ENCODE measurements at regions not wholly inside any gene's neighbourhood (a gene's known extent, or its start where the extent isn't known, plus 50 kb on each side); places are given as distances from the start of the nearest gene placed in this dataset.

DNA sequence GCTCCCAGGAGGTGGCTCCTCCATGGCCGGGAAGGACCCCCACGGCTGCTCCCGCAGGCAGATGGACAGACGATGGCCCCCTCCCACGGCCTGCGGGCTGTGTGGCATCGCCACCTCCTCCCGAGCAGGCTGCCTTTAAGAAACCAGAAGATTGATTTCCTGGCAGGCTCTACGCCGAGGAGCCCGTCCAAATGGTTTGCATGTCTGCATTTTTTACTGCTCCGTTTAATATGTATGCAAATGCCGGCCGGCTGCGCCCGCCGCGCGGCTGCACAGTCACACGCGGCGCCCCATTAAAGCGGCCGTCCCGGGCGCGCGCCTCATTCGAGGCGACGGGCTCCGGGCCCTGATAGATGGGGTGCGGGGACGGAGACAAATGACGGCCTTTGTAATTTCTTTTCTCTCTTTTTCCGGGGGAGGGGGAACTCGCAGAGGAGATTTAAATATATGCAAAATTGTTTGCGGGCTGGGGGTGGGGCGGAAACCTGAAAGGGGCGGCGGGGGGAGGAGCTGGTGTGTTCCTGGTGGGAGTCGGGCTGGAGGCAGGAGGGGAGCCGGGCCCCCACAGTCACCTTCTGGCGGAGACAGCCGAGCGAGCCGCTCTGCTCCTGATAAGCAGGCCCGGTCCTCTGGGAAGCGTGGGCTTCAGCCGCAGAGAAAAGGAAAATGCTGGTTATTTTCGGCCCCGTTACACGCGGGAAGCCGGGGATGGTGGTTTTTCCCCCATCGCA lies 158.7 kb upstream of the IER5L start:
- no peak for DNase-seq

- DNase-seq = no peak
Measured at GRCh38 chr9:129336130-129336528, 158.1 kb upstream of the IER5L start.

GRCh38 chr9:129335464-129336129 lies 157.5 kb upstream of the IER5L start:
- DNase-seq = no peak

- no peak for DNase-seq
Measured at GRCh38 chr9:129334105-129334935, 156.3 kb upstream of the IER5L start.

GRCh38 chr9:129333617-129334104 lies 155.6 kb upstream of the IER5L start:
- DNase-seq = no peak

DNA sequence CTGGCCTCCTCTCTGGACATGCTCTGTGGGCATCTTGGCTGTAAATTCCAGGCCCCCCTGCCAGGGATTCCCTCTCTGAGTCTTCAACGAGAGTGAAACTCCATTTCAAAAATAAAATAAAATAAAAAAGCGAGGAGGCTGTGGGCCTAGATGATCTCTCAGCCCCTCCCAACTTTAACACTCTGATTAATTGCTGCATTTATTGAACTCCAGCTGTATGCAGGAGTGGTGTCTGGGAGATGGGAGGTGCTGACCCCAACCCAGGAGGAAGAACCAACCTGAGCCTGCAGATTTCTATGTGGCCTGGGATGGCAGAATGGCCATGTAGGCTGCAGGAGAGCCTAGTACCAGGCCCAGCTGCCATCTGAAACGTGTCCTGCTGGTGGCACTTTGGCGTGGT lies 154.5 kb upstream of the IER5L start:
- DNase-seq = no peak

GRCh38 chr9:129331772-129332500 lies 153.9 kb upstream of the IER5L start:
- DNase-seq = no peak

DNA sequence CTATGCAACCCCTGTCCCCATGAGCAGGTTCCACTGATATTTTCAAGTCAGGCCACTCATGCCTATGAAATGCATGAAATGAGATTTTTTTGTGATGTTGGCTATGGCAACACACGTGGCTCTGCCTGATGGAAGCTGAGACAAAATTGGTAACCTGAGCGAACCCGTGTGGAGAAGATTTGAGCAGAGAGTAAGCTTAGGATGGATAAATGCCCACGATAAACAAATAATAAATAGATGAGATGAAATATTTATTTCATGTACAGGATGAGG lies 153.4 kb upstream of the IER5L start:
- DNase-seq = no peak

- no peak for DNase-seq
Measured at GRCh38 chr9:129330711-129331492, 152.8 kb upstream of the IER5L start.

GRCh38 chr9:129328355-129329042 lies 150.4 kb upstream of the IER5L start:
- DNase-seq = no peak

DNA sequence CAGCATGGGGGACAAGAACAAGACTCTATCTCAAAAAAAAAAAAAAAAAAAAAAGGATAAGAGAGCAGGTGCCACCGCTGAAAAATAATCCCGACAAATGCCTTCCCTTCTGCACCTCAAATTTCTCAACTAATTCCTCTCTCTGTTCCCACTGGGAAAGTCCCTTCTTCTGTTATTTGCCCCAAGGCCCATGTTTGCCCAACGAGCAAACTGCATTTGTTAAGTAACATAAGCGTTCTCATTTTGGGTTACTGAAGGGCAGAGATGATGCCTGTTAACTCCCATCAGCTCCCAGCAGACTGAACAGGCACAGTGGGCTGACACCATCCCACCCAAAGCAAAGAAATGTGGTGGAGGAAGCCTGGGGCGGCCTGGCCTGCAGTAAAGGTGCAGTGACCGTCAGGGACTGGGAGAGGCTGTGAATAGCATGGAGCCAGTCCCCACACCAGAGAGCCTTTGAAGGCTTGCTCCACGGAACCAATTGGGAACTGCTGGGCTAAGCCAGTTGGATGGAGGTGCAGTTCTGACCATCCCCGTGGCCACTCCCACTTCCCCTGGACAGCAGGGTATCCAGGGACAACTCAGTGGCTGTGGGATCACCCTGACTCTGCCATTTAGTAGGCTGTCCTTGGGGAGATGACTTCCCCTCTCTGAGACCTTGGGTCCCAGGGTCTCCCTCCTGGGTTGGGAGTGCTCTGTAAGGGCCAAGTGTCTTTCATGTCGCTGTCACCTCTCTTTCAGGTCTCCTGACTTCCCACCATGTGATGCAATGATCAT lies 149.7 kb upstream of the IER5L start:
- DNase-seq = no peak

- no peak for DNase-seq
Measured at GRCh38 chr9:129326061-129327005, 148.3 kb upstream of the IER5L start.

DNA sequence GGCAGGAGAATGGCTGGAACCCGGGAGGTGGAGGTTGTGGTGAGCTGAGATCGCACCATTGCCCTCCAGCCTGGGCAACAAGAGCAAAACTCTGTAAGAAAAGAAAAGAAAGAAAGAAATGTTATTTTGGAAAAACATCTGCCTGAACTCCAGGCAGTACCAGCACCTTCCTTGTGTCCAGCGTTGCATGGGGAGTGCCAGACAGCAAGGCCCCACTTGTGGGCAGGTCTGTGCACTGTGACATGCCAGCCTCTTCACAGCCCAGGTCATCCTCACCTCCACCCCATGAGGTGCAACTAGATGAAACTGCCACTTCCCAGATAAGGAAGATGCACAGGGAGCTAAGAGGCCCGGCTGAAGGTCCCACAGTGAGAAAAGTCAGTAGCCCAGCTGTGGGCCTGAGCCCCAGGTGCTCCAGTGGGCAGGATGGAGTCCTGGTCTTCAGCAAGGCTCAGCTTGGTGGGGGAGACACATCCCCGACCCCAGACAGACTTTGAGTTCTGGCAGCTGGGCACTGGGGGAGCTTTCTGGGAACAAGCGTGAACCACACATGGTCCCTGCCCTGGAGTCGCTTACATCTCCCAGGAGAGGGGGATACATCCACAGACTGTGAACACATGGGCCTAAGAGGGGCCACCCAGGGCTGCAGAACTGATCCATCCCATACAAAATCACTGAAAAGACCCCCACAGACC lies 146.9 kb upstream of the IER5L start:
- no peak for DNase-seq

DNA sequence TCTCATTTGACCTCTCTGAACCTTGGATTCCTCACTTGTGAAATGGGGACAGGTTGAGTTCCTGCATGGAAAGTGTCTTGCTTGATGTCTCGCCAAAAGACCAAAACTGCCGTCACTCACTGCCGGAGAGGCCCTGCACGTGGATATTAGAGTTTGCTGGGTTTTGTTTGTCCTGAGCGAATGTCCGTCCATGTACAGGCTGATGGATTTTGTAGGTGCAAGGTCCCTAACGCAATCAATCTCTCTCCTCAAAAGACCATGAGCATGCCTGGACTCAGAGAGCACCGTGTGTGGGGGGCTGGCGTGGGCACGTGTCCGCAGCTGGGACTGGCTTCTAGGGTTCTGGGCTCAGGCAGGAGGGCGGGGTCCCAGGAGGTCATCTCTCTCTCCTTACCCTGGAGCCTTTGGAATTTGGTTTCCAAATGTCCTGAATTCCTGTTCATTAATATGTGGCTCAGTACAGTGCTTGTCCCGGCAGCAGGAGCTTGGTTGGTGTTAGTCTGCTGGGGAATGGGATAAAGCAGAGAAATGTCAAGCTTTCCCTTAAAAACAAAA lies 146.0 kb upstream of the IER5L start:
- DNase-seq = no peak

DNA sequence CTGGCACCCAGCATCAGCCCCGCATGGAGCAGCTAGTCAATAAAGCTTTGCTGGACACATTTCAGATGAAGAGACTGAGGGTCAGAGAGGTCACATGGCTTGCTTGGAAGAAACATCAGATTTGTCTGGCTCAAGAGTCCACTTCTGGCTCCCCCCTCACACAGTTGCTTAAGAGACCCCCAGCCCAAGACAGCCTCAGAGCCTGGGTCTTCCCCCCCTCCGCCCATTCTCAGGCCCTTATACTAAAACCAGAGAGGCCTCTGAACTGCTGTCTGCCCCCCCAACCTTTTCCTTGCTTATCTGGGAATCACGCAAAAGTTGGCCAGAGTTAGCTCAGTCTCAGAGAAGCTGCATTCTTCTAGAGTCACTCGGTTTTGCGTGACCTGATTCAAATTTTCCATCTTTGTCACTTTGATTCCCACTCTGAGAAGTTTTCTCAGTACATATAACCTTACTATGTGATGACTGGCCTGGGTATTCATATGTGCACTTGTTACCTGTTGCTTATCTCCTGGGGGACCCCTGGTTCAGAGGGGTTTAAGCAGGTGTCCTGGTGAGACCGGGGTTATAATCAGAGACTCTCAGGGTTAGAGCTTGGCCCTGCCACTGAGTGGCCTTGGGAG lies 145.4 kb upstream of the IER5L start:
- no peak for DNase-seq

DNA sequence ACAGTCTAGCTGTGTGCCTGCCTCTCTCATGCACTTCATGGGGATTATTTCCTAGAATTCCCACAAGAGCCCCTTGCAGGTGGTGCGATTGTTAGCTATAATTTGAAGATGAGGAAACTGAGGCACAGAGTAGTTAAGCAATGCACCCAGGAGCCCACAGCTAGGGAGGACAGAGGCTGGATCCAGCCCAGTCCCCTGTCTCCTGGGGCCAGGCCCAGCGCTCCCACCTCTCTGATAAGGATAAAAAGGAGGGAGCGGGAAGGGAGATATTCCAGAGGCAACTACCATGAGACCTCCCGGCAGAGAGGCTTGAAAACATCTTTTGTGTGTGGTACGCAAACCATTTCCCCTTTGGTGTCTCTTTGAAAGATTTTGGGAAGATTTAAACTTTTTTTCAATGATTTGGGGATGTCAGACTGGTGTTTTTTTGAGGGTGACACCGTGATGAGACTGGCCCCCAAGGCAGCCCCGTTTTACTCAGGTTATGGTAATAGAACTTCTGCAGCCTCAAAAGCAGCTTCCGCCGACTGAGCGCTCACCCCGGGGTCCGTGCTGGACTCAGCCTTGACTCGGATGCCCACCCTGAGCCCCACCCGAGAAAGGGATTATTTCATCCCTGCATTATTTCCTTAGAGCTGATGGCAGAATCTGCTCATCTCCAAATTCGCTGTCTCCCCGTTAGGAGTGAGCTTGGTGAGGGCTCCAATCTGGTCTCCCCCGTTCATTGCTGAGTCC lies 144.7 kb upstream of the IER5L start:
- DNase-seq = no peak

DNA sequence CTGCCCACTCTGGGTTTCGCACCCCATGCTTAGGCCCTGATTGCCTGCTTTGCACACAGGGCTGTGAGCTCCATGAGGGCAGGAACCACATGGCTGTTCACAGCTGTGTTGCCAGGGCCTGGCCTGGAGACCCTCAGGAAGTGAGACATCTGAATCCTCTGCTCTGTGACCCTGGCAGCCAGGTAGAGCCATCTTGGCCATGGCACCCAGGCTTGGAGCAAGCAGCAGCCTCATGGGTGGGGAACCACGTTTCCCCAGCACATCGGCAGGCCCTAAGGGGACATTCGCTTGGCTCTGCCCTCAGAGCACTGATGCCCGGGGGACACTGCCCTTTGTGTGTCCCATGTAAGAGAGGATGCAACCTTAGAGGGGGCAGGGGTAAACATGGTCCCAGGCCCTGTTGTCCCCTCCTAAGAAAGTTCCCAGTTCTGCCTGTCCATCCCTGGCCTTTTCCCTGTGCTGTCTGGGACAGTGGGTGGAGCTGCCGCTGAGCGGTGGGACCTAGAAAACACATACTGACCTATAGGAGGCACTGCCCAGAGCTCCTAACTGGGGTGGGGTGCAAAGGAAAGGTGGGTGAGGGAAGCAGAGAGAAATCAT lies 144.1 kb upstream of the IER5L start:
- DNase-seq = no peak

Data from activated CD4-positive, alpha-beta T cell treated with anti-CD3 and anti-CD28 coated beads, Interleukin-2, amount 50 U/mL, for 16 hours (primary cell).